SK-N-MC (cell line): ENCODE measurements at regions not wholly inside any gene's neighbourhood (a gene's known extent, or its start where the extent isn't known, plus 50 kb on each side); places are given as distances from the start of the nearest gene placed in this dataset.

Experiments used
- EZH2 ChIP-seq: fragments of 200-600 bp; sonication (generic); IDR thresholded peaks from one replicate; pipeline ENCODE4 v1.6.1; 2017; ENCODE audit warnings: antibody characterized with exemption
- POLR2AphosphoS5 ChIP-seq: IDR thresholded peaks from 2 replicates; pipeline ENCODE4 v1.6.1; 2012; ENCODE audit warnings: mild to moderate bottlenecking, low read depth, low read length, borderline replicate concordance

- TF ChIP-seq POLR2AphosphoS5 (no peak), EZH2 (no peak)
These were observed 218.2 kb downstream of the AASDH start for GRCh38 chr4:56169061-56169460.
